GM12864 (cell line): ENCODE measurements at regions not wholly inside any gene's neighbourhood (a gene's known extent, or its start where the extent isn't known, plus 50 kb on each side); places are given as distances from the start of the nearest gene placed in this dataset.

Experiments
- DNase-seq: peaks from one replicate; pipeline ENCODE4 v3.0.0-alpha.2; 2011; ENCODE audit warnings: low read depth
- H3K4me3 ChIP-seq: 2 replicates; pipeline ENCODE4 v1.5.1; 2011; ENCODE audit warnings: mild to moderate bottlenecking, low read depth, low read length, control low read depth
- TF ChIP-seq, protein P1 (sequence below): IDR thresholded peaks from 2 replicates; pipeline ENCODE4 v1.5.1; 2011; ENCODE audit warnings: low read depth, mild to moderate bottlenecking, moderate library complexity, low read length, control low read depth, inconsistent platforms; ENCODE audit errors: missing control alignments

- no peak for DNase-seq
- no peak overlapping the region for H3K4me3 ChIP-seq
- TF ChIP-seq, protein P1, sequence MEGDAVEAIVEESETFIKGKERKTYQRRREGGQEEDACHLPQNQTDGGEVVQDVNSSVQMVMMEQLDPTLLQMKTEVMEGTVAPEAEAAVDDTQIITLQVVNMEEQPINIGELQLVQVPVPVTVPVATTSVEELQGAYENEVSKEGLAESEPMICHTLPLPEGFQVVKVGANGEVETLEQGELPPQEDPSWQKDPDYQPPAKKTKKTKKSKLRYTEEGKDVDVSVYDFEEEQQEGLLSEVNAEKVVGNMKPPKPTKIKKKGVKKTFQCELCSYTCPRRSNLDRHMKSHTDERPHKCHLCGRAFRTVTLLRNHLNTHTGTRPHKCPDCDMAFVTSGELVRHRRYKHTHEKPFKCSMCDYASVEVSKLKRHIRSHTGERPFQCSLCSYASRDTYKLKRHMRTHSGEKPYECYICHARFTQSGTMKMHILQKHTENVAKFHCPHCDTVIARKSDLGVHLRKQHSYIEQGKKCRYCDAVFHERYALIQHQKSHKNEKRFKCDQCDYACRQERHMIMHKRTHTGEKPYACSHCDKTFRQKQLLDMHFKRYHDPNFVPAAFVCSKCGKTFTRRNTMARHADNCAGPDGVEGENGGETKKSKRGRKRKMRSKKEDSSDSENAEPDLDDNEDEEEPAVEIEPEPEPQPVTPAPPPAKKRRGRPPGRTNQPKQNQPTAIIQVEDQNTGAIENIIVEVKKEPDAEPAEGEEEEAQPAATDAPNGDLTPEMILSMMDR, result no peak
Observed at GRCh38 chr9:684054-684890, 157.2 kb upstream of the DMRT1 start.

- no peak overlapping the region for H3K4me3 ChIP-seq
Observed at GRCh38 chr9:684941-685340, 156.6 kb upstream of the DMRT1 start.

GRCh38 chr9:686321-686813 lies 155.1 kb upstream of the DMRT1 start:
- no peak for DNase-seq
- TF ChIP-seq, protein P1, result no peak
- H3K4me3 ChIP-seq, result no peak overlapping the region

More at GRCh38 chr9:684941-685340, 156.6 kb upstream of the DMRT1 start:
- TF ChIP-seq, protein P1, result no peak
- DNase-seq, result no peak

- DNase-seq, result no peak
- no peak overlapping the region for H3K4me3 ChIP-seq
- TF ChIP-seq, protein P1, result no peak
Observed at GRCh38 chr9:687034-687785, 154.3 kb upstream of the DMRT1 start.

- H3K4me3 ChIP-seq, result no peak overlapping the region
- TF ChIP-seq, protein P1, result no peak
- DNase-seq, result no peak
Observed at GRCh38 chr9:687994-688393, 153.5 kb upstream of the DMRT1 start.

GRCh38 chr9:690517-691111 lies 150.9 kb upstream of the DMRT1 start:
- TF ChIP-seq, protein P1, result no peak
- H3K4me3 ChIP-seq, result no peak overlapping the region
- no peak for DNase-seq
